Kidney epithelial cell (primary cell): ENCODE measurements at regions not wholly inside any gene's neighbourhood (a gene's known extent, or its start where the extent isn't known, plus 50 kb on each side); places are given as distances from the start of the nearest gene placed in this dataset.

Source experiments
- DNase-seq: peaks from one replicate; pipeline ENCODE4 v3.0.0-alpha.2; 2010; ENCODE audit warnings: low read depth
- H3K27me3 ChIP-seq: 2 replicates; pipeline ENCODE4 v1.6.0; 2011; ENCODE audit warnings: low read length; ENCODE audit not compliant: control insufficient read depth, insufficient read depth
- H3K36me3 ChIP-seq: 2 replicates; pipeline ENCODE4 v1.5.1; 2011; ENCODE audit warnings: low read length; ENCODE audit not compliant: control insufficient read depth, insufficient read depth
- H3K4me3 ChIP-seq: 2 replicates; pipeline ENCODE4 v1.5.1; 2011; ENCODE audit warnings: low read depth, mild to moderate bottlenecking, control low read depth, low read length
- CTCF ChIP-seq: IDR thresholded peaks from 2 replicates; pipeline ENCODE4 v1.5.1; 2011; ENCODE audit warnings: mild to moderate bottlenecking, moderate library complexity, low read length, control low read depth, inconsistent platforms; ENCODE audit not compliant: insufficient read depth, poor library complexity, severe bottlenecking

- Histone ChIP-seq H3K4me3 (no peak overlapping the region), H3K36me3 (no peaks in the 10 kb centered on the region), H3K27me3 (no peaks in the 10 kb centered on the region)
- no peak for DNase-seq
- TF ChIP-seq CTCF: no peak
Measured at GRCh38 chr5:4551034-4551433, 589.1 kb upstream of the ADAMTS16 start.

GRCh38 chr5:4553130-4553529 is 587.0 kb upstream of the ADAMTS16 start:
- Histone ChIP-seq H3K4me3 (no peak overlapping the region), H3K36me3 (no peaks in the 10 kb centered on the region), H3K27me3 (no peaks in the 10 kb centered on the region)
- DNase-seq: no peak
- no peak for TF ChIP-seq CTCF

GRCh38 chr5:4553978-4554377 is 586.2 kb upstream of the ADAMTS16 start:
- TF ChIP-seq CTCF: no peak
- Histone ChIP-seq H3K36me3 (no peaks in the 10 kb centered on the region), H3K27me3 (no peaks in the 10 kb centered on the region), H3K4me3 (no peak overlapping the region)
- DNase-seq: no peak

- Histone ChIP-seq H3K4me3 (no peak overlapping the region), H3K36me3 (no peaks in the 10 kb centered on the region), H3K27me3 (no peaks in the 10 kb centered on the region)
- no peak for DNase-seq
- no peak for TF ChIP-seq CTCF
Measured at GRCh38 chr5:4555725-4556285, 584.3 kb upstream of the ADAMTS16 start.

- TF ChIP-seq CTCF: no peak
- no peak overlapping the region for H3K4me3 ChIP-seq
- no peak for DNase-seq
- H3K36me3 ChIP-seq: no peaks in the 10 kb centered on the region
- H3K27me3 ChIP-seq: no peaks in the 10 kb centered on the region
Measured at GRCh38 chr5:4561403-4561802, 578.7 kb upstream of the ADAMTS16 start.

- no peaks in the 10 kb centered on the region for H3K27me3 ChIP-seq
- peak; percentile 27 for TF ChIP-seq CTCF
- DNase-seq: peak; percentile 2
- H3K36me3 ChIP-seq: no peaks in the 10 kb centered on the region
- H3K4me3 ChIP-seq: no peak overlapping the region
Measured at GRCh38 chr5:4563400-4563799, 576.7 kb upstream of the ADAMTS16 start.
